CD4-positive, alpha-beta T cell (primary cell): ENCODE measurements at regions not wholly inside any gene's neighbourhood (a gene's known extent, or its start where the extent isn't known, plus 50 kb on each side); places are given as distances from the start of the nearest gene placed in this dataset.

Experiments used
- ATAC-seq: fragments of 200-7000 bp; cut with Tn5 transposase; one replicate; pipeline ENCODE4 v1.10.0; 2022; ENCODE audit warnings: mild to moderate bottlenecking; ENCODE audit not compliant: poor library complexity
- CTCF ChIA-PET: fragments of 350-600 bp; sonication (Branson Sonifier 250); formaldehyde crosslinking; loops from one replicate; lab custom pipeline; 2021; ENCODE audit warnings: antibody characterized with exemption, inconsistent platforms; lab: Charles Lee
- POLR2A ChIA-PET: fragments of 350-600 bp; sonication (Branson Sonifier 250); formaldehyde crosslinking; loops from one replicate; lab custom pipeline; 2021; ENCODE audit warnings: antibody characterized with exemption, inconsistent platforms; lab: Charles Lee
- DNase-seq, 14 experiments: peaks; one replicate each; pipeline ENCODE4 v3.0.0-alpha.2; 2013 to 2020; ENCODE audit warnings: mixed read lengths in 2 of 14
- H3K27ac ChIP-seq, 2 donors: one replicate each; pipeline versions ENCODE4 v1.5.1 to v1.7.0; 2013; ENCODE audit warnings: low read length in 2 of 2, low read depth in 1 of 2, mild to moderate bottlenecking in 1 of 2
- H3K27me3 ChIP-seq, 2 experiments: 1 replicate in 1 of 2; 2 replicates in 1 of 2; pipeline versions ENCODE4 v1.6.1 to v1.7.0; 2013; ENCODE audit warnings: low read length in 2 of 2, control low read depth in 1 of 2, mild to moderate bottlenecking in 1 of 2, moderate library complexity in 1 of 2; ENCODE audit not compliant: insufficient read depth in 2 of 2, control insufficient read depth in 1 of 2
- H3K36me3 ChIP-seq: one replicate; pipeline ENCODE4 v1.6.1; 2013; ENCODE audit warnings: low read length, control low read depth; ENCODE audit not compliant: insufficient read depth
- H3K4me1 ChIP-seq: one replicate; pipeline ENCODE4 v1.6.1; 2013; ENCODE audit warnings: low read length, control low read depth; ENCODE audit not compliant: insufficient read depth
- H3K4me3 ChIP-seq: one replicate; pipeline ENCODE4 v1.5.1; 2013; ENCODE audit warnings: mild to moderate bottlenecking, low read length, moderate library complexity
- H3K9me3 ChIP-seq, 2 experiments: 1 replicate in 1 of 2; 2 replicates in 1 of 2; pipeline versions ENCODE4 v1.6.1 to v1.7.0; 2013; ENCODE audit warnings: low read length in 2 of 2, mild to moderate bottlenecking in 2 of 2, control low read depth in 1 of 2, moderate library complexity in 1 of 2; ENCODE audit not compliant: control insufficient read depth in 1 of 2, insufficient read depth in 1 of 2
- H3K27ac Mint-ChIP-seq: one replicate; pipeline ENCODE4 v1.8.0; 2020; ENCODE audit warnings: mixed read lengths
- H3K27me3 Mint-ChIP-seq: one replicate; pipeline ENCODE4 v1.8.0; 2021; ENCODE audit warnings: mixed read lengths
- H3K36me3 Mint-ChIP-seq: one replicate; pipeline ENCODE4 v1.8.0; 2021; ENCODE audit warnings: low read depth, mixed read lengths
- H3K4me1 Mint-ChIP-seq: one replicate; pipeline ENCODE4 v1.8.0; 2021; ENCODE audit warnings: low read depth, mixed read lengths
- H3K4me3 Mint-ChIP-seq: one replicate; pipeline ENCODE4 v1.8.0; 2020; ENCODE audit warnings: mild to moderate bottlenecking, mixed read lengths
- H3K9me3 Mint-ChIP-seq: one replicate; pipeline ENCODE4 v1.8.0; 2020; ENCODE audit warnings: mixed read lengths
- intact Hi-C, 2 experiments: fragments of 100-400 bp; cut with DNase I in 1 of 2; cut with micrococcal nuclease in 1 of 2; formaldehyde crosslinking; loops; one replicate each; pipeline versions ENCODE4 v1.15.1 to v1.9.0; 2023 to 2025; cut with DNase I, micrococcal nuclease
- TF ChIP-seq, protein P1 (sequence below): fragments of 200-600 bp; IDR thresholded peaks from one replicate; pipeline ENCODE4 v1.8.0; 2022; ENCODE audit warnings: antibody characterized with exemption, mild to moderate bottlenecking

DNA sequence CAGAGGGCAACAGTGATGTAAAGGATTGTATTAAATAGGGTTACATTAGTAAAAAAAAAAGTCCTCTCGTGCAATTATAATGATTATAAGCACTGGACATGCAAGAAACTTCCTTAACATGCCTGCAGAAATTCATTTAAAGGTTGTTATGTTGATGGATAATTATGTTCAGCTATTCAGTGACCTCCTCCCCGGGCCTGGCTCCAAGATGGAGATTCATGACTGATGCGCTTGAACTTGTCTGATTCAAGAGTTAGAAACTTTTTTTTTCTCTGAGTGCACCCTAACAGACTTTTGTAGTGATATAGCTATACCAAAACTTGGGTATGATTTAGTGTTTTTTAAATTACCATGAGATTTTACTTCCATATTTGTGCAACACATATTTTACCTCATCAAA lies 1170.0 kb upstream of the CITED2 start:
- no peaks in the 10 kb centered on the region for H3K4me1 Mint-ChIP-seq
- TF ChIP-seq, protein P1, sequence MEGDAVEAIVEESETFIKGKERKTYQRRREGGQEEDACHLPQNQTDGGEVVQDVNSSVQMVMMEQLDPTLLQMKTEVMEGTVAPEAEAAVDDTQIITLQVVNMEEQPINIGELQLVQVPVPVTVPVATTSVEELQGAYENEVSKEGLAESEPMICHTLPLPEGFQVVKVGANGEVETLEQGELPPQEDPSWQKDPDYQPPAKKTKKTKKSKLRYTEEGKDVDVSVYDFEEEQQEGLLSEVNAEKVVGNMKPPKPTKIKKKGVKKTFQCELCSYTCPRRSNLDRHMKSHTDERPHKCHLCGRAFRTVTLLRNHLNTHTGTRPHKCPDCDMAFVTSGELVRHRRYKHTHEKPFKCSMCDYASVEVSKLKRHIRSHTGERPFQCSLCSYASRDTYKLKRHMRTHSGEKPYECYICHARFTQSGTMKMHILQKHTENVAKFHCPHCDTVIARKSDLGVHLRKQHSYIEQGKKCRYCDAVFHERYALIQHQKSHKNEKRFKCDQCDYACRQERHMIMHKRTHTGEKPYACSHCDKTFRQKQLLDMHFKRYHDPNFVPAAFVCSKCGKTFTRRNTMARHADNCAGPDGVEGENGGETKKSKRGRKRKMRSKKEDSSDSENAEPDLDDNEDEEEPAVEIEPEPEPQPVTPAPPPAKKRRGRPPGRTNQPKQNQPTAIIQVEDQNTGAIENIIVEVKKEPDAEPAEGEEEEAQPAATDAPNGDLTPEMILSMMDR: no peak
- H3K36me3 ChIP-seq: no peaks in the 10 kb centered on the region
- no peak overlapping the region for H3K4me3 Mint-ChIP-seq
- no peaks in the 10 kb centered on the region for H3K27me3 ChIP-seq
- H3K4me1 ChIP-seq: no peaks in the 10 kb centered on the region
- no peak overlapping the region for H3K4me3 ChIP-seq
- H3K9me3 ChIP-seq: no peaks in the 10 kb centered on the region
- no peaks in the 10 kb centered on the region for H3K9me3 Mint-ChIP-seq
- CTCF ChIA-PET: no interaction called here
- no peak for ATAC-seq
- intact Hi-C loops: no loop called here
- H3K27ac ChIP-seq: no peak overlapping the region
- no peaks in the 10 kb centered on the region for H3K36me3 Mint-ChIP-seq
- no peak for DNase-seq
- no peaks in the 10 kb centered on the region for H3K27me3 Mint-ChIP-seq
- POLR2A ChIA-PET: no interaction called here
- H3K27ac Mint-ChIP-seq: no peak overlapping the region

DNA sequence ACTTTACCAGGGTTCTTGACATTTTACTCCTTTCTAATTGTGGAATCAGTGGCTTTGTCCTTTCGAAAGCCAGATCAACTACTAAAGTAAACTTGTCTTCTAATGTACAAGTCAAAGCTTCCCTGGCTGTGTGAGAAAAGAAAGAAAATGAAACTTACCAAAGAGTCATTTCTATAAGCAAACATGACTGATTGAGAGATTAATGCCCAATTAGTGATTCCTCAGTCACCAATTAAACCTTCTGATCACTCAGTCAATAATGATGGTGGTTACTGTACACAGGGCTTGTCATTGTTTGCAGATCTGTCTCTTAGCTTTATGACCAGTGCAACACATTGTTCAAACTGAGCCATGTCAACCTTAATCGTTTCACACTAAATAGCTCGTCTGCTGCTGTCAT lies 1168.4 kb upstream of the CITED2 start:
- Histone ChIP-seq H3K4me3 (no peak overlapping the region), H3K4me1 (no peaks in the 10 kb centered on the region), H3K27me3 (no peaks in the 10 kb centered on the region), H3K27ac (no peak overlapping the region), H3K9me3 (no peaks in the 10 kb centered on the region), H3K36me3 (no peaks in the 10 kb centered on the region)
- Mint-ChIP-seq H3K9me3 (no peaks in the 10 kb centered on the region), H3K4me1 (no peaks in the 10 kb centered on the region), H3K36me3 (no peaks in the 10 kb centered on the region), H3K27ac (no peak overlapping the region), H3K4me3 (no peak overlapping the region), H3K27me3 (no peaks in the 10 kb centered on the region)
- ChIA-PET POLR2A (no interaction called here), CTCF (interaction anchor here (0.7 kb wide), 1 partner anchor 41 kb away, joined by 3 read pairs; no protein-coding TSS in a partner anchor)
- no peak for DNase-seq
- ATAC-seq: no peak
- intact Hi-C loops: no loop called here
- TF ChIP-seq, protein P1: no peak

DNA sequence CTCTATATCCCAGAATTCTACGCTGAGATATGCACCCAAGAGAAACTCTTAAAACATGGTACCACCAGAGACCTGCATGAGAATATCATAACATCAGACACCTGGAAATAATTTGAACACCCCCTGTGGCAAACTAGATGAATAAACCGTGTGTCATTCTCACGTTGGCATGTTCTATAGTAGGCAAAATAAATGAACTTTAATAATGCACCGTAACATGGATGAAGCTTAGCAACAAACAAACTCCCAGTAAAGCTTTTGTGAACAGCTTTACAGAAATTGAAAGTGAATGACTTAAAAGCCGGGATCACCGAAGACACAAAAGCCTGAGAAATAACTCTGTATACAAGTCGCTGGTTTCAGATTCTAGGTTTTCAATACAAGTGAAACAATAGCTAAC lies 1166.8 kb upstream of the CITED2 start:
- DNase-seq (no peak), ATAC-seq (no peak)
- no peaks in the 10 kb centered on the region for H3K36me3 Mint-ChIP-seq
- Histone ChIP-seq H3K9me3 (no peaks in the 10 kb centered on the region), H3K27me3 (no peaks in the 10 kb centered on the region), H3K4me3 (no peak overlapping the region), H3K36me3 (no peaks in the 10 kb centered on the region), H3K4me1 (no peaks in the 10 kb centered on the region), H3K27ac (no peak overlapping the region)
- intact Hi-C loops: no loop called here
- no peak overlapping the region for H3K27ac Mint-ChIP-seq
- H3K9me3 Mint-ChIP-seq: no peaks in the 10 kb centered on the region
- TF ChIP-seq, protein P1: no peak
- H3K4me1 Mint-ChIP-seq: no peaks in the 10 kb centered on the region
- H3K27me3 Mint-ChIP-seq: no peaks in the 10 kb centered on the region
- no peak overlapping the region for H3K4me3 Mint-ChIP-seq
- ChIA-PET CTCF (no interaction called here), POLR2A (no interaction called here)
